ENCODE measurements at regions not wholly inside any gene's neighbourhood (a gene's known extent, or its start where the extent isn't known, plus 50 kb on each side); places are given as distances from the start of the nearest gene placed in this dataset.
A peak's percentile ranks its signal among the peaks of the same experiment; 100 is the strongest.

DNA sequence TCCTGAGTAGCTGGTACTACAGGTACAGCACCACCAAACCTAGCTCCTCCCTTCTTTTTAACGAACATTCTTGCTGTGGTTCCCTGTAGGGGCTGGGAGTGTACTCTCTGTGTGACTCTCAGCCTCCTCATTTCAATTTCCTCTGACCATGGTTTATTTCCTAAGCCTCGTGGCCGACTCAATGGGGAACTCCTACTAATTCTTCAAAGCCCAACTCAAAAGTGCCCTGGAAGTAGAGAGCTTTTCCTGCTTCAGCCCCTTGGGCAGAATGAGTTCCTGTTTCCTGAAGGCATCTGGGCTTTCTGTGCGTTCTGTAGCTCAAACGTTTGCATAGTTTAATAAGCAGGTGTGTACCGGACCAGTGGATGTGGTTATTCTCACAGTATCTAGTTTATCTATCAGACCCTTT lies 70.9 kb upstream of the ACOT11 start:
- Histone ChIP-seq H3K4me2 (ENCODE audit: extremely low read depth, insufficient read depth, low read length) (no peak overlapping the region), H3K36me3 (ENCODE audit: control insufficient read depth, insufficient read depth, low read length) (no peaks in the 10 kb centered on the region), H4K20me1 (ENCODE audit: control insufficient read depth, extremely low read depth, insufficient read depth, low read length) (no peaks in the 10 kb centered on the region), H3K9ac (ENCODE audit: insufficient read depth, low read length) (no peak overlapping the region), H3K4me1 (ENCODE audit: control insufficient read depth, extremely low read depth, insufficient read depth, low read length) (no peaks in the 10 kb centered on the region), H3K27ac (ENCODE audit: insufficient read depth, low read length) (no peak overlapping the region), H3K79me2 (ENCODE audit: control insufficient read depth, insufficient read depth, low read length) (no peaks in the 10 kb centered on the region), H3K4me3 (replicated peaks in 1 of 4; ENCODE audit: control extremely low read depth in 1 of 4, insufficient read depth in 1 of 4, low read depth in 3 of 4, low read length in 4 of 4) (no peak overlapping the region), H3K9me3 (ENCODE audit: control insufficient read depth, insufficient read depth, low read depth, low read length) (no peaks in the 10 kb centered on the region), H3K27me3 (ENCODE audit: control insufficient read depth, insufficient read depth, low read length) (peaks cover 48% of the 10 kb centered on the region), H2AFZ (ENCODE audit: low read length) (no peak overlapping the region)
- DNase-seq (ENCODE audit: low read depth in 2 of 2), result no peak
- no peak for TF ChIP-seq EZH2 (IDR thresholded peaks at IDR 0.05; ENCODE audit: low read length, missing control alignments)
- TF ChIP-seq, protein P1, sequence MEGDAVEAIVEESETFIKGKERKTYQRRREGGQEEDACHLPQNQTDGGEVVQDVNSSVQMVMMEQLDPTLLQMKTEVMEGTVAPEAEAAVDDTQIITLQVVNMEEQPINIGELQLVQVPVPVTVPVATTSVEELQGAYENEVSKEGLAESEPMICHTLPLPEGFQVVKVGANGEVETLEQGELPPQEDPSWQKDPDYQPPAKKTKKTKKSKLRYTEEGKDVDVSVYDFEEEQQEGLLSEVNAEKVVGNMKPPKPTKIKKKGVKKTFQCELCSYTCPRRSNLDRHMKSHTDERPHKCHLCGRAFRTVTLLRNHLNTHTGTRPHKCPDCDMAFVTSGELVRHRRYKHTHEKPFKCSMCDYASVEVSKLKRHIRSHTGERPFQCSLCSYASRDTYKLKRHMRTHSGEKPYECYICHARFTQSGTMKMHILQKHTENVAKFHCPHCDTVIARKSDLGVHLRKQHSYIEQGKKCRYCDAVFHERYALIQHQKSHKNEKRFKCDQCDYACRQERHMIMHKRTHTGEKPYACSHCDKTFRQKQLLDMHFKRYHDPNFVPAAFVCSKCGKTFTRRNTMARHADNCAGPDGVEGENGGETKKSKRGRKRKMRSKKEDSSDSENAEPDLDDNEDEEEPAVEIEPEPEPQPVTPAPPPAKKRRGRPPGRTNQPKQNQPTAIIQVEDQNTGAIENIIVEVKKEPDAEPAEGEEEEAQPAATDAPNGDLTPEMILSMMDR (conservative IDR thresholded peaks at IDR 0.05 in 1 of 2, IDR thresholded peaks at IDR 0.05 in 1 of 2; ENCODE audit: low read depth in 1 of 2, low read length in 2 of 2), result no peak

GRCh38 chr1:54476530-54477109 lies 70.4 kb upstream of the SSBP3 start:
- Histone ChIP-seq H3K9ac (ENCODE audit: insufficient read depth, low read length) (no peak overlapping the region), H3K36me3 (ENCODE audit: control insufficient read depth, insufficient read depth, low read length) (no peaks in the 10 kb centered on the region), H3K79me2 (ENCODE audit: control insufficient read depth, insufficient read depth, low read length) (no peaks in the 10 kb centered on the region), H4K20me1 (ENCODE audit: control insufficient read depth, extremely low read depth, insufficient read depth, low read length) (no peaks in the 10 kb centered on the region), H3K4me2 (ENCODE audit: extremely low read depth, insufficient read depth, low read length) (no peak overlapping the region), H3K27me3 (ENCODE audit: control insufficient read depth, insufficient read depth, low read length) (peaks cover 48% of the 10 kb centered on the region), H2AFZ (ENCODE audit: low read length) (no peak overlapping the region), H3K27ac (ENCODE audit: insufficient read depth, low read length) (no peak overlapping the region), H3K9me3 (ENCODE audit: control insufficient read depth, insufficient read depth, low read depth, low read length) (no peaks in the 10 kb centered on the region), H3K4me3 (replicated peaks in 1 of 4; ENCODE audit: control extremely low read depth in 1 of 4, insufficient read depth in 1 of 4, low read depth in 3 of 4, low read length in 4 of 4) (no peak overlapping the region), H3K4me1 (ENCODE audit: control insufficient read depth, extremely low read depth, insufficient read depth, low read length) (no peaks in the 10 kb centered on the region)
- no peak for DNase-seq (ENCODE audit: low read depth in 2 of 2)
- no peak for TF ChIP-seq EZH2 (IDR thresholded peaks at IDR 0.05; ENCODE audit: low read length, missing control alignments)
- TF ChIP-seq, protein P1 (conservative IDR thresholded peaks at IDR 0.05 in 1 of 2, IDR thresholded peaks at IDR 0.05 in 1 of 2; ENCODE audit: low read depth in 1 of 2, low read length in 2 of 2), result no peak

- H3K9me3 ChIP-seq (ENCODE audit: control insufficient read depth, insufficient read depth, low read depth, low read length), result no peaks in the 10 kb centered on the region
- no peaks in the 10 kb centered on the region for H3K4me1 ChIP-seq (ENCODE audit: control insufficient read depth, extremely low read depth, insufficient read depth, low read length)
- H3K4me2 ChIP-seq (ENCODE audit: extremely low read depth, insufficient read depth, low read length), result no peak overlapping the region
- H3K79me2 ChIP-seq (ENCODE audit: control insufficient read depth, insufficient read depth, low read length), result no peaks in the 10 kb centered on the region
- H3K27ac ChIP-seq (ENCODE audit: insufficient read depth, low read length), result no peak overlapping the region
- TF ChIP-seq, protein P1 (conservative IDR thresholded peaks at IDR 0.05 in 1 of 2, IDR thresholded peaks at IDR 0.05 in 1 of 2; ENCODE audit: low read depth in 1 of 2, low read length in 2 of 2), result no peak
- TF ChIP-seq EZH2 (IDR thresholded peaks at IDR 0.05; ENCODE audit: low read length, missing control alignments), result no peak
- no peaks in the 10 kb centered on the region for H3K36me3 ChIP-seq (ENCODE audit: control insufficient read depth, insufficient read depth, low read length)
- H2AFZ ChIP-seq (ENCODE audit: low read length), result no peak overlapping the region
- H3K27me3 ChIP-seq (ENCODE audit: control insufficient read depth, insufficient read depth, low read length), result peaks cover 48% of the 10 kb centered on the region
- no peaks in the 10 kb centered on the region for H4K20me1 ChIP-seq (ENCODE audit: control insufficient read depth, extremely low read depth, insufficient read depth, low read length)
- no peak overlapping the region for H3K9ac ChIP-seq (ENCODE audit: insufficient read depth, low read length)
- no peak overlapping the region for H3K4me3 ChIP-seq (replicated peaks in 1 of 4; ENCODE audit: control extremely low read depth in 1 of 4, insufficient read depth in 1 of 4, low read depth in 3 of 4, low read length in 4 of 4)
- peak in 1 of 2 donors; percentile 20 for DNase-seq (ENCODE audit: low read depth in 2 of 2)
Observed at GRCh38 chr1:54475946-54476516, 69.8 kb upstream of the SSBP3 start.
